ENCODE measurements at regions not wholly inside any gene's neighbourhood (a gene's known extent, or its start where the extent isn't known, plus 50 kb on each side); places are given as distances from the start of the nearest gene placed in this dataset.

GRCh38 chr9:23302281-23302680 lies 523.8 kb downstream of the ELAVL2 start:
- TF ChIP-seq EZH2 (IDR thresholded peaks at IDR 0.05; ENCODE audit: borderline replicate concordance, insufficient read depth, low read length, poor library complexity, severe bottlenecking) (no peak), TAF1 (IDR thresholded peaks at IDR 0.05; ENCODE audit: low read depth) (no peak), POLR2AphosphoS5 (IDR thresholded peaks at IDR 0.05) (no peak), EP300 (conservative IDR thresholded peaks at IDR 0.05; ENCODE audit: poor library complexity, severe bottlenecking) (no peak), MXI1 (conservative IDR thresholded peaks at IDR 0.05; ENCODE audit: poor library complexity, severe bottlenecking) (no peak), REST (IDR thresholded peaks at IDR 0.05; ENCODE audit: borderline replicate concordance) (no peak)
- TF ChIP-seq, protein P1, sequence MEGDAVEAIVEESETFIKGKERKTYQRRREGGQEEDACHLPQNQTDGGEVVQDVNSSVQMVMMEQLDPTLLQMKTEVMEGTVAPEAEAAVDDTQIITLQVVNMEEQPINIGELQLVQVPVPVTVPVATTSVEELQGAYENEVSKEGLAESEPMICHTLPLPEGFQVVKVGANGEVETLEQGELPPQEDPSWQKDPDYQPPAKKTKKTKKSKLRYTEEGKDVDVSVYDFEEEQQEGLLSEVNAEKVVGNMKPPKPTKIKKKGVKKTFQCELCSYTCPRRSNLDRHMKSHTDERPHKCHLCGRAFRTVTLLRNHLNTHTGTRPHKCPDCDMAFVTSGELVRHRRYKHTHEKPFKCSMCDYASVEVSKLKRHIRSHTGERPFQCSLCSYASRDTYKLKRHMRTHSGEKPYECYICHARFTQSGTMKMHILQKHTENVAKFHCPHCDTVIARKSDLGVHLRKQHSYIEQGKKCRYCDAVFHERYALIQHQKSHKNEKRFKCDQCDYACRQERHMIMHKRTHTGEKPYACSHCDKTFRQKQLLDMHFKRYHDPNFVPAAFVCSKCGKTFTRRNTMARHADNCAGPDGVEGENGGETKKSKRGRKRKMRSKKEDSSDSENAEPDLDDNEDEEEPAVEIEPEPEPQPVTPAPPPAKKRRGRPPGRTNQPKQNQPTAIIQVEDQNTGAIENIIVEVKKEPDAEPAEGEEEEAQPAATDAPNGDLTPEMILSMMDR (IDR thresholded peaks at IDR 0.05; ENCODE audit: poor library complexity, severe bottlenecking): no peak
